ENCODE measurements at regions not wholly inside any gene's neighbourhood (a gene's known extent, or its start where the extent isn't known, plus 50 kb on each side); places are given as distances from the start of the nearest gene placed in this dataset.

DNA sequence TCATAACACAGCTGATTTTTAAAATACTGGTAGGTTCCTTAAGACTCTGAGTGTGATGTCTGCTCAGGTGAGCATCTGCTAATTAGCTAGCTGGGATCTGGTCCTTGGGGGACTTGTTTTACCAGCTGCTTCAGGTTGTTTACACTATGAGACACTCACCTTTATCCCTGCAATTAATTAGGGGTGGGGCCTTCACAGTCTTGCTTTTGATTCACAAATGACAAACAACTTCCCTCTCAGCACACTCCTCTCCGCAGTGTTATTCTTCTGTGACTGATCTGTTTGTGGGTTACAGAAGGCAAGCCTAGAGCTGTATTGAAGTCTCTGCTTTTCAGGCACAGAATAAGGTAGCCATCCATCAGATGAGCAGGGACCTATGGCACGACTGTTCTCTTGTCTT lies 62.0 kb upstream of the CD83 start:
- Mint-ChIP-seq H3K27ac (no peak overlapping the region), H3K36me3 (ENCODE audit: low read depth) (peaks cover 7% of the 10 kb centered on the region), H3K27me3 (peaks cover 36% of the 10 kb centered on the region), H3K4me1 (no peaks in the 10 kb centered on the region), H3K4me3 (no peak overlapping the region)
- no peak for ATAC-seq
- DNase-seq: no peak
- no peaks in the 10 kb centered on the region for H3K9me3 ChIP-seq (ENCODE audit: control insufficient read depth, low read length, poor library complexity, severe bottlenecking)

DNA sequence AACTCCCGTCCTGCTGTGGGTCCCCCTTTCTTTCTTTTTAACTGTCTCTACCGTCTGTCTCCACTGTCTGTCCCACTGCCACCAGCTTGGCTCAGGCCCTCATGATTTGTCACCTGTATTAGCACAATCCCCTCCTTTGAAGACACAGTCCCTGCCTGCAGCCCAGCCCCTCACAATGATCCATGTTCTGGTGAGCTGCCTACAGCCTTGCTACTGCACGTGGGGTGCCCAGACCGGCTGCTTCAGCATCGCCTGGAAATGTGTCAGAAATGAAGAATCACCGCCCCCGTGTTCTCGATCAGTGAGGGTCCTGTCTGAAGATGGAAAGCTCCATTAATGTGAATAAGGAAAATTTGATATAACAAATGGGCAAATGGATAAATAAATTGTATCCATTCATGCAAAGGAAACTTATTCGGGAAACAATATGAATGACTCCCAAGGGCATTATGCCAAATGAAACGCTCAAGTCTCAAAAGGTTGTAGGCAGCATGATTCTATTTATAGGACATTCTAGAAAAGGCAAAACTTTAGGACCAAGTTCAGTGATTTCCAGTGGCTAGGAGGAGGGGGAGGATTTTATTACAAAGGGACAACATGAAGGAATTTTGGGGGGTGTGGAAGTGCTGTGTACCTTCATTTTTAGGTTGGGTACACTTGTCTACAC lies 59.4 kb upstream of the CD83 start:
- Mint-ChIP-seq H3K36me3 (ENCODE audit: low read depth) (peaks cover 7% of the 10 kb centered on the region), H3K27me3 (peaks cover 45% of the 10 kb centered on the region), H3K4me1 (no peaks in the 10 kb centered on the region), H3K27ac (no peak overlapping the region), H3K4me3 (no peak overlapping the region)
- H3K9me3 ChIP-seq (ENCODE audit: control insufficient read depth, low read length, poor library complexity, severe bottlenecking): no peaks in the 10 kb centered on the region
- ATAC-seq: no peak
- DNase-seq: no peak

DNA sequence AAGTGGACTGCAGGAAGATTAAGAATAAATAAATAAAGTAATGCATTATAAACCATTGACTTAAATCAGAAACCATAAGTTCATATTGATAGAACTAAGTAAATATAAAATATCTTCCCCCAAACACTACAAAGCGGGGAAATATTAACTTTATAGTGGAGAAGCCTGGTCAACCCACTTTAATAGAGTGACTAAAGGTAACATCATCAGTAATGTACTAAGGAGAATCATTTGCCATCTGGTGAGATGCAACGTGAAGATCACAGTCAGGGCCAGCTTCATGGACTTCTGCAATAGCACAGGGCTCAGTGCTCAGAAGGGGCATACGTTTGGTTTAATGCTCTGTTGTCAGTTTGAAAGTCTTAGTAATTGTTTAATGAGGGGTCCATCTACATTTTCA lies 58.8 kb upstream of the CD83 start:
- ATAC-seq (no peak), DNase-seq (no peak)
- H3K27ac Mint-ChIP-seq: no peak overlapping the region
- peaks cover 48% of the 10 kb centered on the region for H3K27me3 Mint-ChIP-seq
- no peaks in the 10 kb centered on the region for H3K9me3 ChIP-seq (ENCODE audit: control insufficient read depth, low read length, poor library complexity, severe bottlenecking)
- peaks cover 7% of the 10 kb centered on the region for H3K36me3 Mint-ChIP-seq (ENCODE audit: low read depth)
- no peak overlapping the region for H3K4me3 Mint-ChIP-seq
- H3K4me1 Mint-ChIP-seq: no peaks in the 10 kb centered on the region

DNA sequence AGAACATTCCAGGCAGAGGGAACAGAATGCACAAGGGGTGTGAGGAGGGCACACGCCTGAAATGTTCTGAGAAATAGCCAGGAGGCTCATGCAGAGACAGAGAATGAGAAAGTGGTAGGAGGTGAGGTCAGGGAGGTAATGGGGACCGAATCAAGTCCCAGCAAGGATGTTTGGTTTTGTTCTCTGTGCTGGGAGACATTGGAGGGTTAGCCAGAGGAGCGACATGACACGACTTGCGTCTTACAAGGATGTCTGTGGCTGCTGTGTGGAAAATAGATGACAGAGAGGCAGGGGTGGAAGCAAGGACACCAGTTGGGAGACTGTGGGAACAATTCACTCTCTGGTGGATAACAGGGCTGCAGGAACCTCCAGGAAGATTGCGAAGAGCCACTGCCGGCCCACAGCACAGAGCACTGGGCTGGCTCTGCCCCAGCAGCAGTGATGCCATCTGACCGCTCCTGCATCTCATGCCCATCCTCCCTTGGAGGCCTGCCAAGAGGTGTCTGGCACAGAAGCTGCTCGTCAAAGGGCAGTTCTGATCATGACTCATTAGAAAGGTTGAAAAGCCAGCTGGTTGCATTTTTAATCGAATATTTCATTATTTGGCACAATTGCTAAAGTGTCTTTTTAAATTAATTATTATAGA lies 57.7 kb upstream of the CD83 start:
- H3K36me3 Mint-ChIP-seq (ENCODE audit: low read depth): peaks cover 7% of the 10 kb centered on the region
- no peak for ATAC-seq
- no peak overlapping the region for H3K4me3 Mint-ChIP-seq
- H3K9me3 ChIP-seq (ENCODE audit: control insufficient read depth, low read length, poor library complexity, severe bottlenecking): no peaks in the 10 kb centered on the region
- no peak for DNase-seq
- H3K27ac Mint-ChIP-seq: no peak overlapping the region
- peaks cover 49% of the 10 kb centered on the region for H3K27me3 Mint-ChIP-seq
- no peaks in the 10 kb centered on the region for H3K4me1 Mint-ChIP-seq

DNA sequence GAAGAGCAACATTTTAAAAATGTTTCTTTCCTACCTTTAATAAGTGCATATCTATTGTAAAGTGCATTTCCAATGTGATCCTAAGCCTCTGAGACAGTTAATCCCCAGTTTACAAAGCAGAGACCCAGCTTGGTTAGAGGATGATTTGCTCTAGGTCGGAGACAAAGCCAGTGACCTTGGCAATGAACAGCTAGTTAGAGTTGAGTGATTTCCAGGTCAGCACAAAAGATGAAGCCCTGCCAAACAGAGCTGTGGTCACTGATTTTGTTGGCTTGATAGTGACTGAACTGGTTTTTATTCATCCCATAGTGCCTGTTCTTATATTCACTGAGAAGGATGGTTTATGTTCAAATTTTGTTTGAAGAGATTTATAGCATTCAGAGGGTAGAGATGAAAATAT lies 56.6 kb upstream of the CD83 start:
- Mint-ChIP-seq H3K27ac (no peak overlapping the region), H3K27me3 (peaks cover 59% of the 10 kb centered on the region), H3K4me1 (peaks cover 2% of the 10 kb centered on the region), H3K36me3 (ENCODE audit: low read depth) (peaks cover 10% of the 10 kb centered on the region), H3K4me3 (no peak overlapping the region)
- DNase-seq: no peak
- no peaks in the 10 kb centered on the region for H3K9me3 ChIP-seq (ENCODE audit: control insufficient read depth, low read length, poor library complexity, severe bottlenecking)
- no peak for ATAC-seq

DNA sequence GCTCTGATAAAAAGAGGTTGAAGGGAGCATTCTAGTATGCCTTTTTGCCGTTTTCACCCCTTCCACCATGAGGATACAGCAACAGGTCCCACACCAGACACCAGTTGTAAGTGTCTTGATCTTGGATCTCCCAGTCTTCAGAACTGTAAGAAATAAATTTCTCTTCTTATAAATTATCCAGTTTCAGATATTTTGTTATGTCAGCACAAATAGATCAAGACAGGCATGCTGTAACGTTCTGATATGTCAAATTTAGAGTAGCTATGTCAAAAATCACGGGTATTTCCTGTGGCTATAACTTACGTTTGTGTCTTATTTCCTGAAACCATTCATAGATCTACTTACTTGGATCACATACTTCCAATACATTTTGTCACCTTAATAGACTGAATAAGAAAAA lies 55.9 kb upstream of the CD83 start:
- Mint-ChIP-seq H3K36me3 (ENCODE audit: low read depth) (peaks cover 10% of the 10 kb centered on the region), H3K27ac (no peak overlapping the region), H3K27me3 (peaks cover 61% of the 10 kb centered on the region), H3K4me1 (peaks cover 2% of the 10 kb centered on the region), H3K4me3 (no peak overlapping the region)
- ATAC-seq: no peak
- no peak for DNase-seq
- H3K9me3 ChIP-seq (ENCODE audit: control insufficient read depth, low read length, poor library complexity, severe bottlenecking): no peaks in the 10 kb centered on the region

DNA sequence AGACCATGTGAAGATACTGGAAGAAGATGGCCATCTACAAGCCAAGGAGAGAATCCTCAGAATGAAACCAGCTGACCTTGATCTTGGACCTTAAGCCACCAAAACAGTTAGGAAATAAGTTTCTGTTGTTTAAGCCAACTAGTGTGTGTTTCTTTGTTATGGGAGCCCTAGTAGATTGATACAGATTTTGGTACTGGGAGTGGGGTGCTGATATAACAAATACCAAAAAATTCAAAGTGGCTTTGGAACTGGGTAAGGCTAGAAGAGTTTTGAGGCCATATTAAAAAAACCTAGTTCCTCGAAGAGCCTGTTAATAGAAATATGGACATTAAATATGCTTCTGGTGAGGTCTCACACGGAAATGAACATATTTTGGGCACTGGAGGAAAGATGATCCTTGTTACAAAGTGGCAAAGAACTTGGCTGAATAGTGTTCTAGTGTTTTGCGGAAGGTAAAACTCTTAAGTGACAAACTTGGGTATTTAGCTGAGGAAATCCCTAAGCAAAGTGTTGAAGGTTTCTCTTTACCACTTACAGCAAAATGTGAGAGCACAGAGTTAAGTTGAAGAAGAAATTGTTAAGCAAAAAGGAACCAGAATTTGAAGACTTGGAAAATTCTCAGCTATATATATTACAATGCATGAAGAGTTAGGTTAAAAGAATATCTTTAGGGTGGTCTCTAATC lies 55.1 kb upstream of the CD83 start:
- Mint-ChIP-seq H3K27ac (no peak overlapping the region), H3K4me3 (no peak overlapping the region), H3K4me1 (peaks cover 6% of the 10 kb centered on the region), H3K36me3 (ENCODE audit: low read depth) (peaks cover 10% of the 10 kb centered on the region), H3K27me3 (peaks cover 66% of the 10 kb centered on the region)
- H3K9me3 ChIP-seq (ENCODE audit: control insufficient read depth, low read length, poor library complexity, severe bottlenecking): no peaks in the 10 kb centered on the region
- DNase-seq: no peak
- ATAC-seq: no peak

DNA sequence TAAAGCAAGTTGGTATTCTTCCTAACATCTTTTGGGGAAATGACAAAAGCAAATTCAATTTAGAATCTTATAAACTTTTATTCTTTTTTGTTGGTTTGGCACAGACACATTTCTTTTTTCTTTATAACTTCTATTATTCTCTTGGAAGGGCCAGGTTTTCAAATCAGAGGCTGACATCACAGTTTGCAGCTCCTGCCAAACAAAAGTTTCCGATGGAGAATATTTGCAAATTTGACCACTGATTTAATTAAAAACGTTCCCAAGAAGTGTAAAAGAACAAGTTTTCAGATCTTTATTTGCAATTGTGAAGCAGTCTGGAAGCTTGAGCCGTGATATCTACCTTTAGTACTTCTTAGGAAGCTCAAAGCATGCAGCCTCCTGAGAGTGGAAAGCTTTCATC lies 53.8 kb upstream of the CD83 start:
- no peak for ATAC-seq
- no peak overlapping the region for H3K4me3 Mint-ChIP-seq
- H3K9me3 ChIP-seq (ENCODE audit: control insufficient read depth, low read length, poor library complexity, severe bottlenecking): no peaks in the 10 kb centered on the region
- no peak for DNase-seq
- peaks cover 10% of the 10 kb centered on the region for H3K36me3 Mint-ChIP-seq (ENCODE audit: low read depth)
- H3K27me3 Mint-ChIP-seq: peaks cover 58% of the 10 kb centered on the region
- H3K27ac Mint-ChIP-seq: no peak overlapping the region
- H3K4me1 Mint-ChIP-seq: peaks cover 6% of the 10 kb centered on the region

DNA sequence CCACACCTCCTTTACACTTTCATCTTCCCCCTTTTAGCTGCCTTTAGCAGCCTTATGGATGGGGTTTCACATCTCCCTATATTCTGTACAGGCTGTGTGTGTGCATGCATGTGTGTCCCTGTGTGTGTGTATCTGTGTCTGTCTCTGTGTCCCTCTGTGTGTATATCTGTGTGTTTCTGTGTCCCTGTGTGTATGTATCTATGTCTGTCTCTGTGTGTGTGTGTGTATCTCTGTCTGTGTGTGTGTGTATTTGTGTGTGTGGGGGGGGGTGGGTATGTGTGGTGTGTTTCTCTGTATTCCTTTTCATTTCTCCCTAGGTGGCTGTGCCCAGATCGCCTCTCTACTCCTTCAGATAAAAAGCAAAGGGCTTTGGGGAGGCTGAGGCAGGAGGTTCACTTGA lies 52.2 kb upstream of the CD83 start:
- no peaks in the 10 kb centered on the region for H3K9me3 ChIP-seq (ENCODE audit: control insufficient read depth, low read length, poor library complexity, severe bottlenecking)
- ATAC-seq (no peak), DNase-seq (no peak)
- Mint-ChIP-seq H3K36me3 (ENCODE audit: low read depth) (peaks cover 3% of the 10 kb centered on the region), H3K4me1 (peaks cover 6% of the 10 kb centered on the region), H3K4me3 (no peak overlapping the region), H3K27ac (no peak overlapping the region), H3K27me3 (peaks cover 44% of the 10 kb centered on the region)

DNA sequence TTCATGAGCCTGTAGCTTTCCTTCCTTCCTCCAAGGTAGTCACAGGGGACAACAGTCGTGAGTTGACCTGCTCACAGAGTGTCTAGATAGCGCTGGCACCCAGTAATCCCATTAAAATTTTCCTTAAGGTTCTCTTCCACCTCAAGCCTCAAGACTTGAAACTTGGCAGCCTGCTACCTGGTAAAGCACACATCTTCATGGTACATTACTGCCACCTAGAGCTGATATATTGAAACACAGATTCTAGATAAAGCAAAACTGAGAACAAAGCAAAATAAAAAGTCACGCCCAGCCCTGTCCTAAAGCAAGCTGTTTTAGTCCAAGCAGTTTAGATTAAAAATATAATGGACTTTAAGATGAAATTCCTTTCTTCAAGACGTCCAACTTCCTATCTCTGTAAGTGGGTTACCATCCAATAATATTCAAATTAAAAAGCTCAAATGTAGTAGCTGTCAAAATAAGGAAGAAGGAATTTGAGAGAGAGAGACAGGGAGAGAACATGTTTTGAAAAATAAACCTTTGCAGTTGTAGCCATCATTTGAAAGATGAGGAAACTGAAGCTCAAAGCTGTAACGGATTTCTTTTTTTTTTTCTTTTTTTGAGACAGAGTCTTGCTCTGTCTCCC lies 50.7 kb upstream of the CD83 start:
- peaks cover 3% of the 10 kb centered on the region for H3K36me3 Mint-ChIP-seq (ENCODE audit: low read depth)
- H3K27me3 Mint-ChIP-seq: peaks cover 33% of the 10 kb centered on the region
- H3K27ac Mint-ChIP-seq: peak overlapping the region; percentile 9
- ATAC-seq (peak; percentile 86), DNase-seq (no peak)
- peaks cover 8% of the 10 kb centered on the region for H3K4me1 Mint-ChIP-seq
- no peak overlapping the region for H3K4me3 Mint-ChIP-seq
- H3K9me3 ChIP-seq (ENCODE audit: control insufficient read depth, low read length, poor library complexity, severe bottlenecking): no peaks in the 10 kb centered on the region

DNA sequence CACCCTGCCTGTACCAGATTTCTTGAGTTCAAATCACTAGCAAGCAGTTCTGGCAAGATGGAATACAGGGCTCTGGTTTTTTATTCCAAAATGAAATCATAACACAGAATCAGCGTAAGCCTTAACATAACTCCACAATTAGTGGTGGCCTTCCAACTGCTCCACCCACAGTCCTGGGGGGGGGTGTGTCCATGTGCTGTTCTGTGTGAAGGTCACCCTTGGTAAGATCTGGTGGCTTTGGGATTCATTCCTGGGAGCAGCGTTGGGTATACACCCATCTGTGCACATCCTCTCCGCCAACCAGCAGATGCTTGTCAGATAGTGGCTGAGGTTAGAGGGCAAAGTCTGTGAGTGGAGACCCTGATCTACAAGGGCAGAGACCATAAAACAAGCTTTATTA lies 49.9 kb upstream of the CD83 start:
- ATAC-seq (no peak), DNase-seq (no peak)
- Mint-ChIP-seq H3K27me3 (peaks cover 27% of the 10 kb centered on the region), H3K36me3 (ENCODE audit: low read depth) (peaks cover 3% of the 10 kb centered on the region), H3K4me1 (peaks cover 8% of the 10 kb centered on the region), H3K4me3 (no peak overlapping the region), H3K27ac (no peak overlapping the region)
- no peaks in the 10 kb centered on the region for H3K9me3 ChIP-seq (ENCODE audit: control insufficient read depth, low read length, poor library complexity, severe bottlenecking)

Measured in T-helper 17 cell (primary cell).